Uterus (tissue), 3 donors: ENCODE measurements at regions not wholly inside any gene's neighbourhood (a gene's known extent, or its start where the extent isn't known, plus 50 kb on each side); places are given as distances from the start of the nearest gene placed in this dataset.

Source experiments
- DNase-seq, 2 donors: peaks; one replicate each; pipeline ENCODE4 v3.0.0-alpha.2; 2019 to 2020
- H3K27ac ChIP-seq, 2 donors: fragments of 200-600 bp; sonication (generic); 1 replicate in 1 of 2; 2 replicates in 1 of 2; pipeline ENCODE4 v1.5.1; 2016 to 2018
- H3K27me3 ChIP-seq, 2 donors: fragments of 200-600 bp; sonication (generic); one replicate each; pipeline ENCODE4 v1.5.1; 2018 to 2019; ENCODE audit warnings: control low read depth in 1 of 2
- H3K36me3 ChIP-seq, 2 donors: fragments of 200-600 bp; sonication (generic); one replicate each; pipeline ENCODE4 v1.5.1; 2019; ENCODE audit warnings: control low read depth in 1 of 2
- H3K4me1 ChIP-seq, 2 donors: fragments of 200-600 bp; sonication (generic); one replicate each; pipeline ENCODE4 v1.5.1; 2018 to 2019; ENCODE audit warnings: control low read depth in 1 of 2
- H3K4me3 ChIP-seq, 2 donors: fragments of 200-600 bp; sonication (generic); 1 replicate in 1 of 2; 2 replicates in 1 of 2; pipeline ENCODE4 v1.5.1; 2018 to 2019; ENCODE audit warnings: mild to moderate bottlenecking in 1 of 2
- H3K9me3 ChIP-seq, 2 donors: fragments of 200-600 bp; sonication (generic); one replicate each; pipeline ENCODE4 v1.5.1; 2019; ENCODE audit warnings: control low read depth in 1 of 2
- POLR2A ChIP-seq, 2 donors: fragments of 450-650 bp; IDR thresholded peaks; one replicate each; pipeline ENCODE4 v1.6.1; 2016; ENCODE audit warnings: antibody characterized with exemption in 2 of 2, mild to moderate bottlenecking in 1 of 2, moderate library complexity in 1 of 2
- intact Hi-C: fragments of 100-400 bp; cut with DNase I; formaldehyde crosslinking; loops from one replicate; pipeline ENCODE4 v1.15.1; 2023; ENCODE audit warnings: low total_unique reads
- TF ChIP-seq, protein P1 (sequence below), 4 experiments: fragments of 200-600 bp in 2 of 4; fragments of 450-650 bp in 2 of 4; sonication (generic) in 2 of 4; IDR thresholded peaks; one replicate each; pipeline ENCODE4 v1.5.1; 2016 to 2019; ENCODE audit warnings: antibody characterized with exemption in 4 of 4, mild to moderate bottlenecking in 2 of 4, moderate library complexity in 1 of 4
- donor health status: DM: yes; HTN: yes; CAD: no.

DNA sequence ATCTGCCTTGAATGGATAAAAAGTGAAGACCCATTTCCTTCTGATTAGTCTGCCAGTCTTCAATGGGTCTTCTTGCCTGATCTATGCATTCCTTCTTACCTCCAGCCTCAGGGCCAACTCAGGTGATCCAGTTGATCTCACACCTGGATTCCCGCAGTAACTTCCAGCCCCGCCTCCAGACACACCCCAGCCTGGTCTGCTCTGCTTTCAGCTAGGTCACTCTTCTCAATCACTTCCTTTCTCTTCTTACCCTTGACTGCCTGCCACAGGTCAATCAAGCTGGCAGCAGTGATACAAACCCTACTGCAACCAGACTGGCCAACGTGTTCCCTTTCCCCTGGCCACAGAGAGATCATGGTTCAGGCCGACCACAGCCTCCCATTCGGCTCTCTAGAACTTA is 263.6 kb downstream of the ZNF516 start:
- Histone ChIP-seq H3K27ac (no peak overlapping the region), H3K4me3 (no peak overlapping the region), H3K36me3 (no peaks in the 10 kb centered on the region), H3K27me3 (no peaks in the 10 kb centered on the region), H3K9me3 (no peaks in the 10 kb centered on the region), H3K4me1 (peaks cover 0 to 9% of the 10 kb centered on the region in 2 donors)
- intact Hi-C loops: no loop called here
- no peak for TF ChIP-seq POLR2A (IDR thresholded peaks at IDR 0.05)
- TF ChIP-seq, protein P1, sequence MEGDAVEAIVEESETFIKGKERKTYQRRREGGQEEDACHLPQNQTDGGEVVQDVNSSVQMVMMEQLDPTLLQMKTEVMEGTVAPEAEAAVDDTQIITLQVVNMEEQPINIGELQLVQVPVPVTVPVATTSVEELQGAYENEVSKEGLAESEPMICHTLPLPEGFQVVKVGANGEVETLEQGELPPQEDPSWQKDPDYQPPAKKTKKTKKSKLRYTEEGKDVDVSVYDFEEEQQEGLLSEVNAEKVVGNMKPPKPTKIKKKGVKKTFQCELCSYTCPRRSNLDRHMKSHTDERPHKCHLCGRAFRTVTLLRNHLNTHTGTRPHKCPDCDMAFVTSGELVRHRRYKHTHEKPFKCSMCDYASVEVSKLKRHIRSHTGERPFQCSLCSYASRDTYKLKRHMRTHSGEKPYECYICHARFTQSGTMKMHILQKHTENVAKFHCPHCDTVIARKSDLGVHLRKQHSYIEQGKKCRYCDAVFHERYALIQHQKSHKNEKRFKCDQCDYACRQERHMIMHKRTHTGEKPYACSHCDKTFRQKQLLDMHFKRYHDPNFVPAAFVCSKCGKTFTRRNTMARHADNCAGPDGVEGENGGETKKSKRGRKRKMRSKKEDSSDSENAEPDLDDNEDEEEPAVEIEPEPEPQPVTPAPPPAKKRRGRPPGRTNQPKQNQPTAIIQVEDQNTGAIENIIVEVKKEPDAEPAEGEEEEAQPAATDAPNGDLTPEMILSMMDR (IDR thresholded peaks at IDR 0.05): no peak
- no peak for DNase-seq

DNA sequence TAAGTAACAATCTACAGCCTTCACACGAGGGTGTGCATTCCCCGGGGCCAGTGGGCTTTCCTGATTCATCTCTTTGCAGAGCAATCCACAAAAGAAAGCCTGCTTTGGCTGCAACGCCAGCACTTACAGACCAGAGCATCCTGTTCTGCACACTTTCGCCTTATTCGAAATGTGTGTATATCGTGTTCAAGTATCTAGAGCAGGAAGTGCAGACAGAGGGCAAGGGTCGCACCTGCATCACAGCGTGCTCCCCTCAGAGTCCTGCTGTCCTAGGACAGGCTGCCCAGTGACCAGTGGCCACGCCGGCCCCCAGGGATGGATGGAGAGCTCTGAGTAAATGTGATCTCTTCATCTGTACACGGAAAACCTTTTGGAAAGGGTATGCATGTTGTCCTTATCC is 264.3 kb downstream of the ZNF516 start:
- no peaks in the 10 kb centered on the region for H3K27me3 ChIP-seq
- H3K4me3 ChIP-seq: no peak overlapping the region
- H3K9me3 ChIP-seq: no peaks in the 10 kb centered on the region
- no peak for DNase-seq
- H3K36me3 ChIP-seq: no peaks in the 10 kb centered on the region
- TF ChIP-seq, protein P1 (IDR thresholded peaks at IDR 0.05): no peak
- TF ChIP-seq POLR2A (IDR thresholded peaks at IDR 0.05): no peak
- peaks cover 0 to 9% of the 10 kb centered on the region in 2 donors for H3K4me1 ChIP-seq
- H3K27ac ChIP-seq: no peak overlapping the region
- intact Hi-C loops: no loop called here

DNA sequence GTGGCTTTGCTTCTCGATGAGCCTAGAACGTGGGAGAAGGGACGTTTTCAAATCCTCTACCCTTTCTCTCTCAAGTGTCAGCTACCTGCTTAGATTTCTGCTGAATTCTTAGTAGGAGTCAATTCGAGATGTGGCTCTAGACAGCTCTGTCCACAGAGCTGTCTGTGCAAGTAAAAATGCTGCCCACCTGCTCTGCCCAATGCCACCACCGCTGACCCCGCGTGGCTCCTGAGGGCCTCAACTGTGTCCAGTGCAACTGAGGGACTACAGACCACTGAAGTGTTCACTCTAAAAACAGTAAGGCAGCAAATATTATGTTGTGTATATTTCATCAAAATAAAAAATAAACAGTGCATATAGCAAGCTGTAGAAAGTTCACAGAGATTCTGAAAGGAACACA is 266.3 kb downstream of the ZNF516 start:
- Histone ChIP-seq H3K27ac (no peak overlapping the region), H3K36me3 (no peaks in the 10 kb centered on the region), H3K4me1 (no peaks in the 10 kb centered on the region), H3K27me3 (no peaks in the 10 kb centered on the region), H3K4me3 (no peak overlapping the region), H3K9me3 (no peaks in the 10 kb centered on the region)
- TF ChIP-seq POLR2A (IDR thresholded peaks at IDR 0.05): no peak
- TF ChIP-seq, protein P1 (IDR thresholded peaks at IDR 0.05): no peak
- intact Hi-C loops: no loop called here
- no peak for DNase-seq

DNA sequence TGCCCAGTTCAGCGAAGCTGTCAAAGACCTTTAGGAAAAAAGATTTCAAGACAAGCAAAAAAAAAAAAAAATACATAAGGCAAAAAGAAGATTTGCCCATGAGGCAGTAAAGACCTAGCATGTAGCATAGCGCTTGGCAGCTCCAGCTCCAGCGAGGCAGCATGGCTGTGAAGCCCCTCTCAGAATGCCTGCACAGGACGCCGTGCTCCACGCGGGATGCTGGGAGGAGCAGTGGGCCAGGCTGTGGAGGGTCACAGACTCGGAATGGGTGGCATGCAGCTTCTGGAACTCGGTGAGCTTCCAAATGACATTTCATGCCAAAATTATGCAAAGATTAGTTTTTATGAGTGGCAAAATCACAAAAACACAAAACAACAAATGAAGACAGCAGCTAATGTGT is 267.3 kb downstream of the ZNF516 start:
- H3K27me3 ChIP-seq: no peaks in the 10 kb centered on the region
- H3K4me3 ChIP-seq: no peak overlapping the region
- H3K4me1 ChIP-seq: no peaks in the 10 kb centered on the region
- H3K9me3 ChIP-seq: no peaks in the 10 kb centered on the region
- DNase-seq: no peak
- H3K36me3 ChIP-seq: no peaks in the 10 kb centered on the region
- intact Hi-C loops: no loop called here
- no peak overlapping the region for H3K27ac ChIP-seq
- no peak for TF ChIP-seq POLR2A (IDR thresholded peaks at IDR 0.05)
- TF ChIP-seq, protein P1 (IDR thresholded peaks at IDR 0.05): no peak

DNA sequence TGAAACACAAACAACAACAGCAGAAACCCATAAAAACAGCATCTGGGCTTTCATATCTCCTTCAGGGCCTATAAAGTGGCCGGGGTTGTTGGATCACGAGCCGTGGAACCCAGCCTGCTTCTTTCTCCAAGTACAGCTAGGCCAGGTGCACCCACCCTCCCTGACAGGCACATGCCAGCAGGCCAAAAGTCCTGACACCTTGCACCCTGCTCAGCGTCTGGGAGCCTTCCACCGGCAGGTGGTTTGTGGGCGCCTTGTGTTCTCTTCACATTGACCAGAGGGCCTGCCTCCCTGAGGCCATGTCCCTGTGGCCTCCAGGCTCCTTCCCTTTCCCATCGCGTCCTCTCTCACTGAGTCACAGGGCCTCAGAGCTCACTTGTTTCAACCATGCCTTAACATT is 271.6 kb downstream of the ZNF516 start:
- Histone ChIP-seq H3K4me1 (no peaks in the 10 kb centered on the region), H3K36me3 (no peaks in the 10 kb centered on the region), H3K27me3 (no peaks in the 10 kb centered on the region), H3K27ac (no peak overlapping the region), H3K4me3 (no peak overlapping the region), H3K9me3 (no peaks in the 10 kb centered on the region)
- DNase-seq: no peak
- no peak for TF ChIP-seq POLR2A (IDR thresholded peaks at IDR 0.05)
- TF ChIP-seq, protein P1 (IDR thresholded peaks at IDR 0.05): no peak
- intact Hi-C loops: no loop called here
